K562 (cell line): ENCODE measurements at regions not wholly inside any gene's neighbourhood (a gene's known extent, or its start where the extent isn't known, plus 50 kb on each side); places are given as distances from the start of the nearest gene placed in this dataset.
A peak's percentile ranks its signal among the peaks of the same experiment; 100 is the strongest.

Experiments
- COPS2 ChIP-seq: fragments of 450-650 bp; conservative IDR thresholded peaks from 2 replicates; pipeline ENCODE4 v1.6.1; 2016; ENCODE audit warnings: mild to moderate bottlenecking, moderate library complexity
- ELF2 ChIP-seq: fragments of 250-450 bp; sonication (Bioruptor Pico); IDR thresholded peaks from 2 replicates; pipeline ENCODE4 v1.5.0; 2021; ENCODE audit warnings: mild to moderate bottlenecking
- ETV1 ChIP-seq: fragments of 450-650 bp; conservative IDR thresholded peaks from 2 replicates; pipeline ENCODE4 v1.6.1; 2016; ENCODE audit warnings: missing genetic modification characterization, control low read depth, low read depth, missing compliant biosample characterization
- ETV5 ChIP-seq: sonication (generic); formaldehyde crosslinking; IDR thresholded peaks from 2 replicates; pipeline ENCODE4 v1.4.0; 2020; ENCODE audit warnings: low read depth, mild to moderate bottlenecking, missing genetic modification reagents
- ETV6 ChIP-seq, 3 experiments: fragments of 150-350 bp in 1 of 3; sonication (generic) in 1 of 3; formaldehyde crosslinking in 1 of 3; IDR thresholded peaks; 2 replicates each; pipeline versions ENCODE4 v1.6.1 to v1.8.0; 2014 to 2022; ENCODE audit warnings: borderline replicate concordance in 2 of 3, low read depth in 2 of 3, antibody characterized with exemption in 1 of 3, low read length in 1 of 3, mild to moderate bottlenecking in 1 of 3, missing genetic modification reagents in 1 of 3
- FOSL1 ChIP-seq: fragments of 200-800 bp; sonication (Bioruptor generic); conservative IDR thresholded peaks from 2 replicates; pipeline ENCODE4 v1.6.1; 2016; ENCODE audit warnings: missing genetic modification characterization, missing compliant biosample characterization
- HCFC1 ChIP-seq: IDR thresholded peaks from 2 replicates; pipeline ENCODE4 v1.6.1; 2012; ENCODE audit warnings: low read depth, low read length, improper control_type of control experiment
- KLF1 ChIP-seq: fragments of 450-650 bp; IDR thresholded peaks from 2 replicates; pipeline ENCODE4 v1.6.1; 2016; ENCODE audit warnings: missing genetic modification characterization, missing compliant biosample characterization
- LEF1 ChIP-seq: fragments of 450-650 bp; IDR thresholded peaks from 2 replicates; pipeline ENCODE4 v1.6.1; 2016; ENCODE audit warnings: mild to moderate bottlenecking
- MBD1 ChIP-seq: fragments of 250-450 bp; sonication (Bioruptor Pico); IDR thresholded peaks from 2 replicates; pipeline ENCODE4 v1.8.0; 2022; ENCODE audit warnings: inconsistent platforms
- MYBL2 ChIP-seq, 2 experiments: fragments of 450-650 bp in 1 of 2; sonication (generic) in 1 of 2; formaldehyde crosslinking in 1 of 2; IDR thresholded peaks; 2 replicates each; pipeline versions ENCODE4 v1.6.1 to v1.8.1; 2017 to 2022; ENCODE audit warnings: borderline replicate concordance in 1 of 2, inconsistent platforms in 1 of 2, low read depth in 1 of 2, mild to moderate bottlenecking in 1 of 2, missing genetic modification reagents in 1 of 2, moderate library complexity in 1 of 2
- NCOR1 ChIP-seq: fragments of 450-650 bp; IDR thresholded peaks from 2 replicates; pipeline ENCODE4 v1.6.1; 2016; ENCODE audit warnings: mild to moderate bottlenecking, moderate library complexity
- NFYB ChIP-seq: IDR thresholded peaks from 2 replicates; pipeline ENCODE4 v1.6.1; 2011; ENCODE audit warnings: mild to moderate bottlenecking, moderate library complexity; ENCODE audit not compliant: insufficient read length; ENCODE audit errors: extremely low read depth
- NONO ChIP-seq, 2 experiments: fragments of 200-400 bp in 1 of 2; fragments of 450-650 bp in 1 of 2; formaldehyde crosslinking in 1 of 2; IDR thresholded peaks; 2 replicates each; pipeline ENCODE4 v1.6.1; 2017; ENCODE audit warnings: low read depth in 2 of 2, mild to moderate bottlenecking in 2 of 2, moderate library complexity in 2 of 2, low read length in 1 of 2
- PATZ1 ChIP-seq: fragments of 250-450 bp; sonication (Bioruptor Pico); IDR thresholded peaks from 2 replicates; pipeline ENCODE4 v1.5.0; 2020; ENCODE audit warnings: mild to moderate bottlenecking, borderline replicate concordance
- PCBP1 ChIP-seq: fragments of 200-400 bp; formaldehyde crosslinking; IDR thresholded peaks from 2 replicates; pipeline ENCODE4 v1.6.1; 2018; ENCODE audit warnings: mild to moderate bottlenecking, low read depth, low read length; ENCODE audit not compliant: poor library complexity, severe bottlenecking
- RFX1 ChIP-seq: fragments of 450-650 bp; IDR thresholded peaks from 2 replicates; pipeline ENCODE4 v1.6.1; 2016; ENCODE audit warnings: mild to moderate bottlenecking, moderate library complexity
- ZFP30 ChIP-seq: fragments of 250-450 bp; sonication (Bioruptor Pico); IDR thresholded peaks from 2 replicates; pipeline ENCODE4 v1.8.0; 2022; ENCODE audit warnings: moderate library complexity, mild to moderate bottlenecking, inconsistent platforms, borderline replicate concordance
- ZFX ChIP-seq: sonication (generic); formaldehyde crosslinking; IDR thresholded peaks from 2 replicates; pipeline ENCODE4 v1.8.0; 2022; ENCODE audit warnings: mild to moderate bottlenecking, missing genetic modification reagents, moderate library complexity
- ZNF124 ChIP-seq: sonication (generic); formaldehyde crosslinking; IDR thresholded peaks from 2 replicates; pipeline ENCODE4 v1.8.1; 2022; ENCODE audit warnings: missing genetic modification reagents
- ZNF133 ChIP-seq: fragments of 250-450 bp; sonication (Bioruptor Pico); IDR thresholded peaks from 2 replicates; pipeline ENCODE4 v1.4.0; 2020; ENCODE audit warnings: mild to moderate bottlenecking
- ZNF24 ChIP-seq: fragments of 450-650 bp; IDR thresholded peaks from 2 replicates; pipeline ENCODE4 v1.6.1; 2016
- ZNF436 ChIP-seq: fragments of 250-450, 450-650 bp; sonication (Bioruptor Pico); formaldehyde crosslinking; IDR thresholded peaks from 2 replicates; pipeline ENCODE4 v1.7.0; 2020; ENCODE audit warnings: mild to moderate bottlenecking
- ZNF696 ChIP-seq: fragments of 250-450 bp; sonication (Bioruptor Pico); conservative IDR thresholded peaks from 2 replicates; pipeline ENCODE4 v1.4.0; 2020; ENCODE audit warnings: mild to moderate bottlenecking, moderate library complexity
- ZNF740 ChIP-seq, 3 experiments: fragments of 200-800 bp in 1 of 3; sonication (Bioruptor generic) in 1 of 3; sonication (generic) in 1 of 3; formaldehyde crosslinking in 1 of 3; IDR thresholded peaks; 2 replicates each; pipeline versions ENCODE4 v1.6.1 to v1.8.0; 2016 to 2022; ENCODE audit warnings: mild to moderate bottlenecking in 2 of 3, missing compliant biosample characterization in 2 of 3, missing genetic modification characterization in 2 of 3, missing genetic modification reagents in 1 of 3

GRCh38 chr7:131105294-131105798, 222.3 kb upstream of the MKLN1 start (continued):
- TF ChIP-seq ZNF133 = no peak
- no peak for TF ChIP-seq NCOR1
- TF ChIP-seq MBD1 (CRISPR knock-in tag) = no peak
- no peak for TF ChIP-seq ZNF436
- no peak for TF ChIP-seq ZNF696 (CRISPR knock-in tag)
- no peak for TF ChIP-seq MYBL2 (IDR thresholded peaks at IDR 0.05; ENCODE audit: low read depth)
- no peak for TF ChIP-seq MYBL2 (CRISPR knock-in tag; IDR thresholded peaks at IDR 0.05; ENCODE audit: borderline replicate concordance)
- no peak for TF ChIP-seq ZFP30 (CRISPR knock-in tag)
- no peak for TF ChIP-seq ETV6 (IDR thresholded peaks at IDR 0.05; ENCODE audit: borderline replicate concordance in 1 of 2, low read depth in 2 of 2, low read length in 1 of 2)
- TF ChIP-seq ETV6 (CRISPR knock-in tag; IDR thresholded peaks at IDR 0.05; ENCODE audit: borderline replicate concordance) = no peak
- no peak for TF ChIP-seq PCBP1
- no peak for TF ChIP-seq ZFX
- TF ChIP-seq FOSL1 = peak; percentile 2; the same call in 1 of the 2 replicates
- no peak for TF ChIP-seq NONO (IDR thresholded peaks at IDR 0.05; ENCODE audit: low read depth in 2 of 2, low read length in 1 of 2)
- no peak for TF ChIP-seq ETV5 (CRISPR knock-in tag)
- TF ChIP-seq ZNF740 (CRISPR knock-in tag; IDR thresholded peaks at IDR 0.05) = 0 out of 2 replicates have a peak, but pooled peaks have one; percentile 21
- TF ChIP-seq ZNF740 (tag; IDR thresholded peaks at IDR 0.05) = no peak
- no peak for TF ChIP-seq ETV1 (tag)
- no peak for TF ChIP-seq PATZ1 (CRISPR knock-in tag)
- no peak for TF ChIP-seq LEF1
- no peak for TF ChIP-seq HCFC1
- TF ChIP-seq RFX1 = no peak
- TF ChIP-seq NFYB = no peak
- TF ChIP-seq KLF1 (tag) = no peak
- TF ChIP-seq COPS2 = no peak
- TF ChIP-seq ZNF124 (CRISPR knock-in tag) = no peak
- TF ChIP-seq ZNF24 = no peak
- no peak for TF ChIP-seq ELF2 (CRISPR knock-in tag)
